Epidermal melanocyte (primary cell): ENCODE measurements at regions not wholly inside any gene's neighbourhood (a gene's known extent, or its start where the extent isn't known, plus 50 kb on each side); places are given as distances from the start of the nearest gene placed in this dataset.

Source experiments
- DNase-seq: peaks from one replicate; pipeline ENCODE4 v3.0.0; 2011; ENCODE audit warnings: low spot score; ENCODE audit not compliant: insufficient read length

DNA sequence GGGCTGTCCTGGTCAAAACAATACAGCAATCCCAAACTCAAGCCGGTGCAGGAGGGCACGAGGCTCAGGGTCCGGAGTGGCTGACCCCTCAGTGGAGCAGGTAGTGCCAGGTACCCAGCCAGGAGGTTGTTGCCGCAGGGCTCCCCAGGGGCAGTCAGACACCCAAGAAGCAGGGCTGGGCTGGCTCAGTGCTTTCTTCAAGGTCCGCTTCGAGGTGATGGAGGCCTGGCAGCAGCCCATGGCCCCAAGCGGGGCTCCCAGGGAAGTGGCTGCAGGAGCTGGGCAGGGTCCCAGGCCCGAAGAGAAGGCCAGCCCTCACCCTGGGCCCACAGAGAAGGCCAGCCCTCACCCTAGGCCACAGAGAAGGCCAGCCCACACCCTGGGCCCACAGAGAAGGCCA lies 55.3 kb upstream of the COPS8 start:
- DNase-seq: no peak

- no peak for DNase-seq
Observed at GRCh38 chr2:237033536-237034060, 52.1 kb upstream of the COPS8 start.

GRCh38 chr2:237035781-237036475 lies 49.8 kb upstream of the COPS8 start:
- DNase-seq: no peak
